Panc1 (cell line): ENCODE measurements at regions not wholly inside any gene's neighbourhood (a gene's known extent, or its start where the extent isn't known, plus 50 kb on each side); places are given as distances from the start of the nearest gene placed in this dataset.

Source experiments
- POLR2AphosphoS5 ChIP-seq: IDR thresholded peaks from 2 replicates; pipeline ENCODE4 v1.6.1; 2012; ENCODE audit warnings: mild to moderate bottlenecking, low read depth, low read length, moderate library complexity
- TCF7L2 ChIP-seq: IDR thresholded peaks from 2 replicates; pipeline ENCODE4 v1.6.1; 2011; ENCODE audit warnings: mild to moderate bottlenecking, low read depth, low read length, inconsistent platforms
- TF ChIP-seq, protein P1 (sequence below): fragments of 450-650 bp; IDR thresholded peaks from 2 replicates; pipeline ENCODE4 v1.5.1; 2017; ENCODE audit warnings: mild to moderate bottlenecking
- TF ChIP-seq, protein P2 (sequence below), 2 experiments: IDR thresholded peaks; 2 replicates each; pipeline ENCODE4 v1.6.1; 2011 to 2012; ENCODE audit warnings: low read depth in 2 of 2, control low read depth in 1 of 2, low read length in 1 of 2, mild to moderate bottlenecking in 1 of 2, moderate library complexity in 1 of 2; ENCODE audit not compliant: insufficient read depth in 1 of 2

GRCh38 chr7:89998554-89998953 is 155.7 kb upstream of the STEAP1 start:
- TF ChIP-seq, protein P1, sequence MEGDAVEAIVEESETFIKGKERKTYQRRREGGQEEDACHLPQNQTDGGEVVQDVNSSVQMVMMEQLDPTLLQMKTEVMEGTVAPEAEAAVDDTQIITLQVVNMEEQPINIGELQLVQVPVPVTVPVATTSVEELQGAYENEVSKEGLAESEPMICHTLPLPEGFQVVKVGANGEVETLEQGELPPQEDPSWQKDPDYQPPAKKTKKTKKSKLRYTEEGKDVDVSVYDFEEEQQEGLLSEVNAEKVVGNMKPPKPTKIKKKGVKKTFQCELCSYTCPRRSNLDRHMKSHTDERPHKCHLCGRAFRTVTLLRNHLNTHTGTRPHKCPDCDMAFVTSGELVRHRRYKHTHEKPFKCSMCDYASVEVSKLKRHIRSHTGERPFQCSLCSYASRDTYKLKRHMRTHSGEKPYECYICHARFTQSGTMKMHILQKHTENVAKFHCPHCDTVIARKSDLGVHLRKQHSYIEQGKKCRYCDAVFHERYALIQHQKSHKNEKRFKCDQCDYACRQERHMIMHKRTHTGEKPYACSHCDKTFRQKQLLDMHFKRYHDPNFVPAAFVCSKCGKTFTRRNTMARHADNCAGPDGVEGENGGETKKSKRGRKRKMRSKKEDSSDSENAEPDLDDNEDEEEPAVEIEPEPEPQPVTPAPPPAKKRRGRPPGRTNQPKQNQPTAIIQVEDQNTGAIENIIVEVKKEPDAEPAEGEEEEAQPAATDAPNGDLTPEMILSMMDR: no peak
- TF ChIP-seq POLR2AphosphoS5: no peak
- TF ChIP-seq, protein P2, sequence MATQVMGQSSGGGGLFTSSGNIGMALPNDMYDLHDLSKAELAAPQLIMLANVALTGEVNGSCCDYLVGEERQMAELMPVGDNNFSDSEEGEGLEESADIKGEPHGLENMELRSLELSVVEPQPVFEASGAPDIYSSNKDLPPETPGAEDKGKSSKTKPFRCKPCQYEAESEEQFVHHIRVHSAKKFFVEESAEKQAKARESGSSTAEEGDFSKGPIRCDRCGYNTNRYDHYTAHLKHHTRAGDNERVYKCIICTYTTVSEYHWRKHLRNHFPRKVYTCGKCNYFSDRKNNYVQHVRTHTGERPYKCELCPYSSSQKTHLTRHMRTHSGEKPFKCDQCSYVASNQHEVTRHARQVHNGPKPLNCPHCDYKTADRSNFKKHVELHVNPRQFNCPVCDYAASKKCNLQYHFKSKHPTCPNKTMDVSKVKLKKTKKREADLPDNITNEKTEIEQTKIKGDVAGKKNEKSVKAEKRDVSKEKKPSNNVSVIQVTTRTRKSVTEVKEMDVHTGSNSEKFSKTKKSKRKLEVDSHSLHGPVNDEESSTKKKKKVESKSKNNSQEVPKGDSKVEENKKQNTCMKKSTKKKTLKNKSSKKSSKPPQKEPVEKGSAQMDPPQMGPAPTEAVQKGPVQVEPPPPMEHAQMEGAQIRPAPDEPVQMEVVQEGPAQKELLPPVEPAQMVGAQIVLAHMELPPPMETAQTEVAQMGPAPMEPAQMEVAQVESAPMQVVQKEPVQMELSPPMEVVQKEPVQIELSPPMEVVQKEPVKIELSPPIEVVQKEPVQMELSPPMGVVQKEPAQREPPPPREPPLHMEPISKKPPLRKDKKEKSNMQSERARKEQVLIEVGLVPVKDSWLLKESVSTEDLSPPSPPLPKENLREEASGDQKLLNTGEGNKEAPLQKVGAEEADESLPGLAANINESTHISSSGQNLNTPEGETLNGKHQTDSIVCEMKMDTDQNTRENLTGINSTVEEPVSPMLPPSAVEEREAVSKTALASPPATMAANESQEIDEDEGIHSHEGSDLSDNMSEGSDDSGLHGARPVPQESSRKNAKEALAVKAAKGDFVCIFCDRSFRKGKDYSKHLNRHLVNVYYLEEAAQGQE (IDR thresholded peaks at IDR 0.05; ENCODE audit: insufficient read depth in 1 of 2, low read depth in 2 of 2, low read length in 1 of 2): no peak
- no peak for TF ChIP-seq TCF7L2
